Skeletal muscle satellite cell (primary cell): ENCODE measurements at regions not wholly inside any gene's neighbourhood (a gene's known extent, or its start where the extent isn't known, plus 50 kb on each side); places are given as distances from the start of the nearest gene placed in this dataset.

ENCODE experiments used
- H3K27me3 ChIP-seq: 2 replicates; pipeline ENCODE4 v1.7.0; 2013; ENCODE audit warnings: low read length; ENCODE audit not compliant: control insufficient read depth, insufficient read depth
- H3K36me3 ChIP-seq: 2 replicates; pipeline ENCODE4 v1.7.0; 2013; ENCODE audit warnings: mild to moderate bottlenecking, control low read depth, low read length; ENCODE audit not compliant: insufficient read depth
- H3K4me1 ChIP-seq: 2 replicates; pipeline ENCODE4 v1.7.0; 2013; ENCODE audit warnings: low read length; ENCODE audit not compliant: control insufficient read depth, insufficient read depth
- H3K4me2 ChIP-seq: 2 replicates; pipeline ENCODE4 v1.7.0; 2013; ENCODE audit warnings: mild to moderate bottlenecking, low read length
- H3K4me3 ChIP-seq: 2 replicates; pipeline ENCODE4 v1.7.0; 2013; ENCODE audit warnings: low read length
- H3K9ac ChIP-seq: 2 replicates; pipeline ENCODE4 v1.7.0; 2013; ENCODE audit warnings: mild to moderate bottlenecking, low read depth, low read length, moderate library complexity
- H3K9me3 ChIP-seq: replicated peaks from 2 replicates; pipeline ENCODE4 v1.7.0; 2013; ENCODE audit warnings: mild to moderate bottlenecking, control low read depth, low read length

- no peaks in the 10 kb centered on the region for H3K4me1 ChIP-seq
- no peaks in the 10 kb centered on the region for H3K9me3 ChIP-seq
- no peak overlapping the region for H3K4me2 ChIP-seq
- H3K27me3 ChIP-seq = peaks cover 2% of the 10 kb centered on the region
- no peaks in the 10 kb centered on the region for H3K36me3 ChIP-seq
- H3K9ac ChIP-seq = no peak overlapping the region
- H3K4me3 ChIP-seq = no peak overlapping the region
Observed at GRCh38 chr10:91127341-91128082, 93.0 kb upstream of the PCGF5 start.

GRCh38 chr10:91135113-91135512 is 85.3 kb upstream of the PCGF5 start:
- H3K4me2 ChIP-seq = no peak overlapping the region
- no peaks in the 10 kb centered on the region for H3K9me3 ChIP-seq
- no peak overlapping the region for H3K9ac ChIP-seq
- H3K4me1 ChIP-seq = no peaks in the 10 kb centered on the region
- no peaks in the 10 kb centered on the region for H3K36me3 ChIP-seq
- H3K4me3 ChIP-seq = no peak overlapping the region
- no peaks in the 10 kb centered on the region for H3K27me3 ChIP-seq

GRCh38 chr10:91137011-91137643 is 83.3 kb upstream of the PCGF5 start:
- no peaks in the 10 kb centered on the region for H3K9me3 ChIP-seq
- no peaks in the 10 kb centered on the region for H3K4me1 ChIP-seq
- no peaks in the 10 kb centered on the region for H3K27me3 ChIP-seq
- H3K36me3 ChIP-seq = no peaks in the 10 kb centered on the region
- H3K9ac ChIP-seq = no peak overlapping the region
- no peak overlapping the region for H3K4me3 ChIP-seq
- H3K4me2 ChIP-seq = no peak overlapping the region

GRCh38 chr10:91137822-91138221 is 82.6 kb upstream of the PCGF5 start:
- no peak overlapping the region for H3K9ac ChIP-seq
- no peaks in the 10 kb centered on the region for H3K9me3 ChIP-seq
- no peaks in the 10 kb centered on the region for H3K27me3 ChIP-seq
- no peaks in the 10 kb centered on the region for H3K36me3 ChIP-seq
- H3K4me2 ChIP-seq = no peak overlapping the region
- H3K4me3 ChIP-seq = no peak overlapping the region
- H3K4me1 ChIP-seq = no peaks in the 10 kb centered on the region

GRCh38 chr10:91140995-91141549 is 79.4 kb upstream of the PCGF5 start:
- Histone ChIP-seq H3K4me2 (no peak overlapping the region), H3K4me1 (no peaks in the 10 kb centered on the region), H3K4me3 (no peak overlapping the region), H3K9ac (no peak overlapping the region), H3K27me3 (no peaks in the 10 kb centered on the region), H3K36me3 (no peaks in the 10 kb centered on the region), H3K9me3 (no peaks in the 10 kb centered on the region)

GRCh38 chr10:91144961-91145360 is 75.5 kb upstream of the PCGF5 start:
- Histone ChIP-seq H3K27me3 (no peaks in the 10 kb centered on the region), H3K9me3 (no peaks in the 10 kb centered on the region), H3K4me1 (no peaks in the 10 kb centered on the region), H3K9ac (no peak overlapping the region), H3K4me2 (no peak overlapping the region), H3K4me3 (no peak overlapping the region), H3K36me3 (no peaks in the 10 kb centered on the region)

- no peak overlapping the region for H3K9ac ChIP-seq
- H3K36me3 ChIP-seq = no peaks in the 10 kb centered on the region
- H3K4me1 ChIP-seq = no peaks in the 10 kb centered on the region
- no peak overlapping the region for H3K4me2 ChIP-seq
- H3K4me3 ChIP-seq = no peak overlapping the region
- H3K9me3 ChIP-seq = no peaks in the 10 kb centered on the region
- no peaks in the 10 kb centered on the region for H3K27me3 ChIP-seq
Observed at GRCh38 chr10:91146146-91146545, 74.3 kb upstream of the PCGF5 start.

GRCh38 chr10:91149550-91149949 is 70.9 kb upstream of the PCGF5 start:
- H3K9me3 ChIP-seq = no peaks in the 10 kb centered on the region
- no peak overlapping the region for H3K9ac ChIP-seq
- H3K4me1 ChIP-seq = no peaks in the 10 kb centered on the region
- no peaks in the 10 kb centered on the region for H3K27me3 ChIP-seq
- no peak overlapping the region for H3K4me2 ChIP-seq
- H3K4me3 ChIP-seq = no peak overlapping the region
- H3K36me3 ChIP-seq = no peaks in the 10 kb centered on the region

GRCh38 chr10:91150631-91151030 is 69.8 kb upstream of the PCGF5 start:
- no peak overlapping the region for H3K4me3 ChIP-seq
- no peaks in the 10 kb centered on the region for H3K36me3 ChIP-seq
- H3K4me1 ChIP-seq = no peaks in the 10 kb centered on the region
- no peak overlapping the region for H3K4me2 ChIP-seq
- no peaks in the 10 kb centered on the region for H3K9me3 ChIP-seq
- H3K27me3 ChIP-seq = no peaks in the 10 kb centered on the region
- no peak overlapping the region for H3K9ac ChIP-seq

- H3K36me3 ChIP-seq = no peaks in the 10 kb centered on the region
- H3K9me3 ChIP-seq = no peaks in the 10 kb centered on the region
- H3K4me2 ChIP-seq = no peak overlapping the region
- no peaks in the 10 kb centered on the region for H3K27me3 ChIP-seq
- no peaks in the 10 kb centered on the region for H3K4me1 ChIP-seq
- H3K9ac ChIP-seq = no peak overlapping the region
- H3K4me3 ChIP-seq = no peak overlapping the region
Observed at GRCh38 chr10:91153508-91153907, 67.0 kb upstream of the PCGF5 start.

- Histone ChIP-seq H3K9ac (no peak overlapping the region), H3K4me3 (no peak overlapping the region), H3K9me3 (no peaks in the 10 kb centered on the region), H3K4me2 (no peak overlapping the region), H3K4me1 (no peaks in the 10 kb centered on the region), H3K36me3 (no peaks in the 10 kb centered on the region), H3K27me3 (no peaks in the 10 kb centered on the region)
Observed at GRCh38 chr10:91154842-91155241, 65.6 kb upstream of the PCGF5 start.

GRCh38 chr10:91156196-91156595 is 64.3 kb upstream of the PCGF5 start:
- Histone ChIP-seq H3K9me3 (no peaks in the 10 kb centered on the region), H3K9ac (no peak overlapping the region), H3K36me3 (no peaks in the 10 kb centered on the region), H3K27me3 (no peaks in the 10 kb centered on the region), H3K4me3 (no peak overlapping the region), H3K4me1 (no peaks in the 10 kb centered on the region), H3K4me2 (no peak overlapping the region)
